CD4-positive, alpha-beta T cell treated with Interleukin-17A for 4 hours (primary cell): ENCODE measurements at regions not wholly inside any gene's neighbourhood (a gene's known extent, or its start where the extent isn't known, plus 50 kb on each side); places are given as distances from the start of the nearest gene placed in this dataset.

ENCODE experiments used
- DNase-seq: peaks from one replicate; pipeline ENCODE4 v3.0.0-alpha.2; 2020; ENCODE audit warnings: mixed read lengths

DNA sequence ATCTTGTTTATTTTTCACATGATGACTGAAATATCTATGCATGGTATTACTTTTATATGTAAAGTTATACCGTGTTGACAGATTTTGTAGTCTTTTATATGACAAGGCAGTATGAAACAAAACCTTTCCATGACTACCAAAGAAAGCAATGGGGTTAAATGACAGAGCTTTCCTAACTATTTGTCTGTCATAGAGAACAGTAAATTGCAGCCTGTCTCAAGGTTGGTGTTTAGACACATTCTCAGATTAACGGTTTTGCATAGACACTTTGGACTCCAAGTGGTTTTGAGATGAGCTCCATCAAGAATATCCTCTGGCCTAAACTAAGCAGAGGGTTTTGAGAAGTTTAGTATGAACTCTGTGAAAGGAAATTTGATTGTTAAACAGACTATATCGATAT lies 180.7 kb upstream of the TENM3 start:
- DNase-seq, result no peak

DNA sequence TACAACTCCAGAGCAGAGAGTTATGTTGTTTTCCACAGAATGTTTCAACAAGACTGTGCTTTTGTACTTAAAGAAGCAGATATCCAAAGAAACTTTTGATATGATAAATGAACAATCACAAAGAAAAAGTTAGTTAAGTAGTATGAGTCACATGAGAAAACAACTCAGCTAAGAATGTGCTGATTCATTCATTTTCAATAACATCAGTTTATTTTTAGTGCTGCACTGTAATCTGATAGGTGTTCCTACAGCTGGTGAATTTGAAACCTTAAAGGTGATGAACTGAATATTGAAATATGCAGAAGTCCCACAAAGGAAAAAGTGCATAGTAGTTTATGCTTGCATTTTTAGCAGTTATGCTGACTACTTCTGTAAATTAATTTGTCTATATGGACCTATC lies 180.3 kb upstream of the TENM3 start:
- DNase-seq, result no peak

DNA sequence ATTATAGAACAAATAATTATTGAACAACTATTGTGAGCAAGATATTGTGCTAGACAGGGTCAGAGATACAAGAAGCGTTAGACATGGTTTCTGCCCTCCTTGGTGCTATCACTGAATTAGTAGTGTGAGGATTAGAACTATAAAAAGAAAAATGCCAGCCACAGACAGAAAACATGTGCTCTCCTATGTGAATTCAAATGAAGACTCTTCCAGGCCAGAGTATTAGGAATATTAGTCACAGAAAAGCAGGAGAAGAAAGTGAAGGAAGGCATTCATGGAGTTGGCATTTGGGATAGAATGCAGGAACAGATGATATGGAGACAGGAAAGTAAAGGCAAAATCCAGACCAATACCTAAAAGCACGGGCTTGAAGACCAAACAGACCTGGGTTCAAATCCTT lies 179.6 kb upstream of the TENM3 start:
- no peak for DNase-seq

DNA sequence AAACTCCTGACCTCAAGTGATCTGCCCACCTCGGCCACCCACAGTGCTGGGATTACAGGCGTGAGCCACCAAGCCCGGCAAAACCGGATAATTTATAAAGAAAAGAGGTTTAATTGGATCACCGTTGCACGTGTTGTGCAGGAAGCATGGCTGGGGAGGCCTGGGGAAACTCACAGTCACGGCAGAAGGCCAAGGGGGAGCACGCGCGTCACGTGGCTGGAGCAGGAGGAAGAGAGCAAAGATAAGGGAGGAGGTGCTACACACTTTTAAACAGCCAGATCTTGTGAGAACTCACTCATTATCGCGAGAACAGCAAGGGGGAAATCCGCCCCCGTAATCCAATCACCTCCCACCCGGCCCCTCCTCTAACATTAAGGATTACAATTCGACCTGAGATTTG lies 177.9 kb upstream of the TENM3 start:
- no peak for DNase-seq

DNA sequence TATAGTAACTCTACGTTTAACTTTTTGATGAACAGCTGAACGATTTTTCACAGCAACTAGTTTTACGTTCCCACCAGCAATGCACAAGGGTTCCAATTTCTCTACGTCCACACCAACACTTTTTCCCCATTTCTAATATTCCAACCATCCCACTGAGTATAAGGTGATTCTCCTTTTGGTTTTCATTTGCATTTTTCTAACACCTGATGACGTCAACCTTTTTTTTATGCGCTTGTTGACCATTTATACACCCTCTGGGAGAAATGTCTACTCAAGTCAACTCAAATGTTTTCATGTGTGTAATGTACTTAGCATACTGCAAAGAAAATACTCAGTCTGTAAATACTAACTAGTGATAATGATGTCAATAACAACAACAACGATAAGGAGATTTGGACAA lies 177.2 kb upstream of the TENM3 start:
- no peak for DNase-seq

DNA sequence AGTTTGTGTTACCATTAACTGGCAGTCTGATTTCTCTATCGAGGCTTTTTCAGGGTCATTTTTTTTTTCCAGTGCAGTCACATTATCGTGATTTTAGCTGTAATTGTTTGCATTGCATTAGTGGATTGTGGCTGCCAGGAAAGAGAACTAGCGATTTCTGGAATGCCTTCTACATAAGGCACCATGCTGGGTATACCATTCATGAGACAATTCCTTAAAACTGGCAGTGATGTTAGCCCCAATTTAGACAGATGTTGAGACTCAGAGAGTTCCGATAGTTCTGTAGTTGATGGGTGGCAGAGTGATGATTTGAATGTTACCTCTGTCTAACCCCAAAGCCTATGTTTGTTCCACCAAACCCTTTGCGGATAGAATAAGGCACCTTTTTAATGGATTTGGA lies 175.4 kb upstream of the TENM3 start:
- DNase-seq, result no peak

DNA sequence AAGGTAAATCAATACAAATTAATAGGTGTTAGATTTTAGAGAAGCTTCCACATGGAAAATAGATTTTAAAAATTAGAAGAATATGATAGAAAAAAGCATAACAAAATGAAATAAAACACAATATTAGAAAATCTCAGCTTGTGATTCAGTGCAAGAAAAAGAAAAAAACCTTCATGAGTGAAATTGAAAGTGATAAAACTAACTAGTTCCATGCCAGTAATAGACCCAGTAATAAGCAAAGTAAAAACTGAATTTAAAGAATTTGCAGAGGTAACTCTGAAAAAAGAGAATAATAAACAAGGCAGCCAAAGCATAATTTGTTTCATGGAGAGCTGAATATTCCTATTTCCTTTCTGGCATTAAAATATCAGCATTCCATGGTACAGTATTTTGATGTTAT lies 174.3 kb upstream of the TENM3 start:
- no peak for DNase-seq

DNA sequence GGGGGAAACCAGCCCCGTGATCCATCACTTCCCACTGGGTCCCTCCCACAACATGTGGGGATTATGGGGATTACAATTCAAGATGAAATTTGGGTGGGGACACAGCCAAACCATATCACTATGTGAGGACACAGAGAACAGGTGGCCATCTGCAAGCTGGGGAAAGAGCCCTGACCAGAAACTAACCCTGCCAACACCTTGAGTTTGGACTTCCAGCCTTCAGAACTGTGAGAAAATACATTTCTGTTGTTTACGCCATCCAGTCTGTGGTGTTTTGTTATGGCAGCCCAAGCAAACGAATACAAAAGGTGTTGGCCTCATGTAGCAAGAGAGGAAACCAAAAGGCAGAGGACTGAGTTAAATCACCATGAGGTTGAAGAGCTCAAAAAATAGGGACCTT lies 169.9 kb upstream of the TENM3 start:
- DNase-seq, result no peak

DNA sequence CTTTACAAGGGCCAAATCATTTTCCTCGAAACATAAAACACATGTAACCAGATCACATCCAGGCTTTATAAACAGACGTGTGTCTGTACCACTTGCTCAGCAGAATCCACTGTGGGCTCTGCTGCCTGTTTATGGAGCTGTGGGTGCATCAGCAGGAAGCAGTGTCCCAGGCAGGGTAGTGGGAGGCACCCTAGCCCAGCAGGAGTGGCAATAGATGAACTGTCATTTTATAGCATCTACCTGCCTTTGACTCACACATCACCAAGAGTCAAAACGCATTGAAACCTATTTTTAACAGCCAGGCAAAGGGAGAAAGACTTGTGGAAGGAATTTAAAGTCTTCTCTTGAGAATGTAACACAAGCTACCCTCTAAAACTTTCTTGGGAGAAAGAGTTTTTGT lies 169.1 kb upstream of the TENM3 start:
- DNase-seq, result no peak

DNA sequence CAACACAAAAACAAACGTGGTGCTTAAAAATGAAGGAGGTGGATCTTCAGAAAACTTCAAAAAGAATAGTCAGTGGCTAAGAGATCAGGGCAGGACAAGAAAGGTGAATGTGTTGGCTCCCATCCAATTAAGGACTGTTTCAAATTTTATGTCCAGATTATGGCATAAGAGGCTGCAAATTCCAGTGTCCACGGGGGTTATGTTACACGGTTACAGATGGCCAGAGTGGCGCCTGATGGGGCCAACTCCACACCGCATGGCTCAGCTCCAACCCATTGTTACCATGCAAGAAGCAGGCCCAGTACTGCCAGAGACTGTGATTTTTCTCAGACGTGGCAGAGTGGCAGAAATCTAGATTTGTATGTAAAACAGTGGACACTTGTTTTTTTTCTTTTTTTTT lies 168.4 kb upstream of the TENM3 start:
- DNase-seq, result no peak

DNA sequence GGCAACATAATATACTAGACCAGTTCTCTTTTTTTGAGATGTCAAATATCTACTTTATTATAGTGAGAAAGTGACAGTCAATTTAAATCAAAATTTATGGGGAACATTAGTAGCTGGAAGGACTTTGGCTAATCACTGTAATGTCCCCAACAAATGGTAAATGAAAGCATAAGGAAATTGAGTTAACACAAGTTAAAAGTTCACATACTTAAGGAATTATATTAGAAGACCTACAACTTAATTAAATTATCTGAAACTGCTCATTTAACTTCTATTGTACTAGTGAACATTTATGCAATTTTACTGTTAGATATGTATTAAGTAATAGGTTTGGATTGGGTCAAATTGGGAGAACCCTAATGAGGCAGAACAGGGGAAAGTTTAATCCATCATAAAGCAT lies 160.3 kb upstream of the TENM3 start:
- DNase-seq, result no peak

DNA sequence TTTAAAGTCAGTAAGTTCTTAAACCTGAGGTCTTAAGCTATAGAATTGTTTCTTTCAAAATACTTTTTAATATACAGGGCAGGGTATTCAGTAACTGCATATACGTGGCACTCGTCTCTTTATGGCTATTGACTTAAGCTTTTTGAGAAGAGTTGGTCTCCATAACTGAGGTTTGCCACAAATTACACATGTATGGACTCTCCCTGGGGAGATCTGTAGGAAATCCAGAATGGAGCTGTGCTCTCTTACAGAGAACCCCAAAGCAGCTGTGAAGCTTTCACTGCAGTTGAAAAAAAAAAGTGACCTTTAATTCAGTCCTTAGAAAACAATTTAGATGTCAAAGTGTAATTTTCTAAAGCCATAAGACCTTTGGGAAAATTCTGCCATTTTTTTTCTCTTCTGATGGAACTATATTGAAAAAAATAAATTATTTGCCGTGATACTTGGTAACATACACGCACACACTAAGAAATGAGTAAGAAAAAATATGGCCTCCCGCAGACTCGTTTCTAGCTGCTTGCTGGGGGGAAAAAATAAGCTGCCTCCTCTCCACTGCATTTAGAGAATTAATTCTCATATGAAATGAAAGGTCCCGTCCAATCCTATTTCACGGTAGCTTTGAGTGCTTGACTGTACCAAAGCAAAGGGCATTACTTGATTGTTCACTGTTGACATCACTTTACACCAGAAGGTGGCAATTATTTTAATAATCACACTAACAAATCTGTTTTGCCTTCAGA lies 159.4 kb upstream of the TENM3 start:
- no peak for DNase-seq

DNA sequence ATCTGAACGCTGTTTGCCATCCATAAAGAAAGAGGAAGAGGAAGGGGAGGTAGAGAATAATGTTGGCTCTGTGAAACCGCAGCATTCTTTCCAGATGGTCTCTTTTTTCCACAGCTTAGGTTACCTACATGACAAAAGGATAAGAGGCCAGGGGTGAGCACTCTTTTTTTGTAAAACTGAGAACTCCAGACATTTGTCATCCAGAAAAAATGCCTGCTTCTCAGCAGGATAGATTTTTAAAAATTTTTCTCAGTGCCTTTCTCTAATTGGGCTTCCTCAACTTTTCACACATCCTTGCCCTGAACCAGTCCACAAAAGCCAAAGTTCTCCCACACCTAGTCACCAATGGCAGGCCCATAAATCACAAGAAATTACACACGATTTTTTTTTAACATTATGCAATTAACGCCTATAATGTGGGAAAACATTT lies 158.1 kb upstream of the TENM3 start:
- DNase-seq, result no peak

DNA sequence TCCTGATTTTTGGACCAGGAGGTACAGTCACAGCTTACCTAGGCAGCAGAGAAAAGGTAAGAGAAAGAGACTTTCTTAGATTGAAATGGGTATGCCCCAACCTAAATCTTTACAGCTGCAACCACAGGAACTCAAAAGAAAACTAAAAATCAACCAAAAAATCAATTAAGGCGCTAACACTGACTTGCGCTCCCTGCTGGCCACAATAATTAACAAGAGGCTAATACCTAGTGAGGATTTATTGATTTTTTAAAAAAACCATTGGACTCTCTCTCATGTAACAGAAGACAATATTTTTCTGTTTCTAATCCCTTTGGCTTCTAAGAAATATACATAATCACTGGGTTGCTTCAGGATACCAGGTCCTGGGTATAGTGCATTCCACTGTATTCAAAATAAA lies 153.9 kb upstream of the TENM3 start:
- DNase-seq, result no peak

DNA sequence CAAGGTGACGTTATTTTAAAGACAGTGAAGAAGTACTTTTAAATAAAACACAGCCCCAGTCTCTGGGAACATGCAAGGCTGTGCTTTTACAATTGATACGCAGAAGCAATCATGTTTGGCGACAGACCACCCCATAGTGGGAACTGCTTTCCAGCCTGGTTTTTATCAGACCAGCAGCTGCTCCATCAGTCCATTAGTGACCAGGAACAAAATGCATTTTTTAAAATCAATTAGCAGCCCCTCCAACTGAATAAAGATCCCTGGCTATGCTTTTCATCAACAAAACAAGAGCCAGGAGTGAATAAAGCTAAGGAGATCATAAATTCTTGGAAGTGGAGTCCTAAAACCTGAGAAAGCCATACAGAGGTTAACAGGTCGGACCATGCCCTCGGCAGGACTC lies 153.0 kb upstream of the TENM3 start:
- DNase-seq, result no peak

DNA sequence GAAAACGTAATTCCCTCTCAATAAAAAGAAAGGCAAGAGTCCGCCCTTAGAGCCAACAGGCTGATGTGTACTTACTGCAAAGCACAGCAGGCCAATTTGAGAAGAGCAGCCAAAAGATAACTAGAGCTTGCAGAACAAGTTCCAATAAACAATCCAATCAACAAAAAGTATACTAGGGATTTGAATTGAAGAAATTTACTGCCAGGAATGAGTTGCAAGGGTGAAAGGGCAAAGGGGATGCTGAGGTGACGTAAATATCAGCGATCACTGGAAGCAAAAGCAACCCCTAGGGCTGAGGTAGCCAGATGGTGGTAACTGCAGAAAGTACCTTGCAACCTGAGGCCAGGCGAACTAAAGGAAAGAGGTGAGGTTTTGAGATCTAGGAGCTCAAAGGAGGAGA lies 152.1 kb upstream of the TENM3 start:
- no peak for DNase-seq

DNA sequence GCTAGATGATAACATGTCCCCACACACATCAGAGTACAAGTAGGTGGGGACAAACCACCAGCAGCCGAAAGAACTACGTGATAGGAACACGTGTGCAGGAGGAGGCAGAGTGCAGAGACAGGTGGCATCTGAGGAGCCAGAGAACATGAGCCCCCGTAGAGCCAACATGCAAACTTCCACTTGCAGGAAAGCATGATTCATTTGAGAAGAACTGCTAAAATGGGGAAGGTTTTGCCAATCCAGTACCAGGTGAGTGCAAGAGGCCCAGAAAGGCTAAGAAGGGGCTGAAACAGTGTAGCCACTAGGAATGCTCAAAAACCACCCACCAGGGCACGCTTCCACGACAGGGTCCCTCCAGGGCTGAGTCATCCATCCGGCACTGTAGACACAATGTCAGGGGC lies 149.8 kb upstream of the TENM3 start:
- no peak for DNase-seq

DNA sequence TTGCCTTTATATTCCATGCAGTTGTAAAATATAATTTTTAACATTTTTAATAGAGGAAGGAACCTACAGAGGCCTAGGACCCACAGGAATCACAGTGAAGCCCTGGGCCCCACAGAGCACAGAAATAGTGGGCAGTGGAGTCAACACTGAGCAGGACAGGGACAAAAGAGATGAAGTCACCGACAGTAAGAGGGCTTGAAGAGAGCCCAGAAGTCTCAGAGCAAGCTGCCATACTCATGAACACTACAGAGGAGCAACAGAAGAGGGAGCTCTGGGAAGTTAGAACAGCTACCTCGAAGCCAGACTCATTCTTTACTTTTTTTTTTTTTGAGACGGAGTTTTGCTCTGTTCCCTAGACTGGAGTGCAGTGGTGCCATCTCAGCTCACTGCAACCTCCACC lies 149.3 kb upstream of the TENM3 start:
- no peak for DNase-seq

DNA sequence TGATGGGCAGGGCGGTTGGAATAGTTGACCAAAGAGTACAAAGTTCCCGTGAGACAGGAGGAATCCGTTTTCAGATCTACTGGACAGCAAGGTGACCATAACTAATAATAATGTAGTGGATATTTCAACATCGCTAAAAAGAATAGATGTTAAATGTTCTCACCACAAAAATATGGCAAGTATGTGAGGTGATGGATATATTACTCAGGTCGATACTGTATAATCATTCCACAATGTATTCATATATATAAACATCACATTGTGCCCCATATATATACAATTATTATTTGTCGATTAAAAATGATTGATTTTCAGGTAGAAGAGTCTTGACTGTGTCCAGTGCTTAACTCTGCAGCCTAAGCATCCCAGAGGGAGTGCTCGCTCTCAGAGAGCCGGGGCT lies 141.6 kb upstream of the TENM3 start:
- no peak for DNase-seq

DNA sequence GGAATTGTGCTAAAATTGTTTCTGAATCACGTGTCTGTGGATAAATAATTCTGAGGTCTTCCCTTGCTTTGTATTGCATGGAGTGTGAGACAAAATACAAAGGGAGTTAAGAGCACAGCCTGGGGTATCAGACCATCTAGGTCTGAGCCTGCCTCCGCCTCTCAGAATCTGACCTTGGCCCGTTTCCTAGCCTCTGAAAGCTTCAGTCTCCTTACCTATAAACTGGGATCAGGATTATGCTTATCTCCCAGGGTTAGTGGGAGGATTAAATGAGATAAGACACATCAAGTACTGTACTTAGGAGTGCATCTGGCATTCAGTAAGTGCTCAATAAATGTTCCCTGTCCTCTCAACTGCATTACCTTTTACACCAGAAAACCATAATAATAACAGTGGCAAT lies 140.6 kb upstream of the TENM3 start:
- no peak for DNase-seq

DNA sequence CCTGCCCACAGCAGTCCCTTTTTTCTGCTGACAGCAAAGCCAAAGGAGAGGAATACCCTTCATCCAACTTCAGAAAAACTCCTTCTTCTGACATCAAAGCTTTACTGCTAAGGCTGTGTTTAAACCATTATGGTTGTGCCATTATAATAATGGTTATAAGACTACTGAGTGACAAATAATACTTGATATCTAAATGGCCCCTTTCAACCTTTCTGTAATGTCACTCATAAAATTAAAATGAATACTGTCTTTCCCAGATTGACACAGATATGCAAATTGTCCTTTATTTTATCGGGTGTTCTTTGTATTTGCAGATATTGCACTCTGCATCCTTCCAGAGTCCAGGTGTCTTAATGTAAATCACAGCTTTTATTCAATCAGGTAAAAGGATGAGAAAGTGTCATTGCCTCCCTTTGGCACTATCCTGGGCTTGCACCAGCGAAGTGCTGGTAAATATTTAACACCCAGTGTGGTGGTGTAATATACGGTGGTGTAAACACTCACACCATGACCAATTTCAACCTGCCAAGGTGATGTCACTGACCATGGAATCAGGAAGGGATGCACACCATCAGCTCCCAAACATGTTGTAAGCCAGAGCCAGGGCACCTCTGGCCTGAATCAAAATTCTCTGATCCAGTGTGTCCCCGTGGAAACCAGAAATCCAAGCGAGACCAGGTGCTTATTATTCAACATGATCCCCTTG lies 139.4 kb upstream of the TENM3 start:
- no peak for DNase-seq

DNA sequence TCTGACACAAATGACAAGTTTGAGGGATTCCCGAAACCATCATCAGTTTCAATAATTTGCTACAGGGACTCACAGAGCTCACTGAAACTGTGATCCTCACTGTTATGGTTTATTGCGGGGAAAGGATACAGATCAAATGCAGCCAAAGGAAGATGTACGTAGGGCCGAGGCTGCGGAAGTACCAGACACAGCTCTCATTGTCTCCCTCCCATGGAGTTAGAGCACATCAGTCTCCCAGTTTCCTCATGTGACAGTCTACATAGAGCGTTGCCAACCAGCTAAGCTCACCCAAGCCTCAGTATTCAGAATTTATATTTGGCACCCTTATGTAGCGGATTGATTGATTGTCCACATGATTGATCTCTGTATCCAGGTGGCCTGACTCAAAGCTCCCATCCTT lies 137.8 kb upstream of the TENM3 start:
- no peak for DNase-seq

DNA sequence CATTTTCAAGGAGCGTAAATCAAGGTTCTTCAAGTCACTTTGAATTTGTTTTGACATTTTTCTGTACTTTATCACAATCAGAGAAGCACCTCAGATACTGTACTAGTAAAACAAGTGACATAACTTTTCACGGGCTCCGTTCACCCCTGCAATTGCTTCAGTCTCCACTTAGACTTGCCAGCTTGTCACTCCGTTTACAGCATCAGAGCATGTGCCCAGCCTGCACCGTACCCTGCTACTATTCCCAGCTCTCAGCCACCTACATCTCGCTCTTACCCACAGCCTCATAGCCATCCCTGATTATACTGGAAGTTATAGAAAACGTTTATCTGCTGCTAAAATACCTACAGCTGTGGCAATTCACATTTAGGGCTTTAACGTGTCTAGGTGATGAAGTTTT lies 135.3 kb upstream of the TENM3 start:
- DNase-seq, result no peak

DNA sequence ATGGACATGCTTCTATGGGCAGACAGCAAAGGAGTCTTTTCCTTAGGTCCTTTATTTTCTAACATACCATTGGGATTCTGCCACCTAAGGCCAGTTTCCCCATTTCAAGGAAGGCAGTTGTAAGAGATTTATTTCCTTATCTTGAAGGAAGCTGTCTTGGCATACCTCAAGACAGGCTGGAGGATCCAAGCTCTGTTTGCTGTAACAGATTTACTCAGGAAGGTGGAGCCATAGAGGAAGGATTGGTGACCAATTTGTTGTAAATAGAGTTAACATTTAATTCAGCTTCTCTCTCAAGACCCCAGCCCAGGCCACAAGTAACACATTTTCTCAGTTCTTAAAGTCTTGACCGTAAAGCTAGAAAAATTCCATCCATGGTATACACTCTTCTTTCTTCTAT lies 131.6 kb upstream of the TENM3 start:
- no peak for DNase-seq

DNA sequence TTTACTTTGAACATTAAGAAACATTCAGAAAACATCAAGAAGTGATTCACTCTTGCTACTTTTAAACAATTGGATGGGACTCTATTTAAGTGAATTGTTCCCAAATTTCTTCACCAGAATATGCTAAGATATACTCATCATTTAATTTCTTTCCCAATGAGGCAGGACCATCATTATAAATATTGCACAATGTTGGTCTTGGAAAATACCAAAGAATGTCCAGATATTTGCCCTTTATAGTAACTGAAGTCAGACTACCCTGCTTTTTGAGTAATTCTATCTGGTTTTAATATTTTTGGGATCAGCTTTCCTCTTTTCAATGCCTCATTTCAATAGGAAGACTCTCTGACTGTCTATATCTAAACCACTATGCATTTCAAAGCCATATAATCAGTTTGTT lies 129.4 kb upstream of the TENM3 start:
- no peak for DNase-seq
